Esophagus muscularis mucosa (tissue), 4 donors: ENCODE measurements at regions not wholly inside any gene's neighbourhood (a gene's known extent, or its start where the extent isn't known, plus 50 kb on each side); places are given as distances from the start of the nearest gene placed in this dataset.
A peak's percentile ranks its signal among the peaks of the same experiment; 100 is the strongest.

ENCODE experiments used
- DNase-seq: peaks from one replicate; pipeline ENCODE4 v3.0.0-alpha.2; 2017; ENCODE audit errors: extremely low spot score
- H3K27ac ChIP-seq, 4 donors: fragments of 200-600 bp; sonication (generic); replicated peaks in 1 of 4; 1 replicate in 3 of 4; 2 replicates in 1 of 4; pipeline ENCODE4 v1.5.1; 2016 to 2019; ENCODE audit warnings: mild to moderate bottlenecking in 1 of 4
- H3K27me3 ChIP-seq, 4 donors: fragments of 200-600 bp; sonication (generic); one replicate each; pipeline versions ENCODE4 v1.5.1 to v1.6.0; 2016 to 2019
- H3K36me3 ChIP-seq, 4 donors: fragments of 200-600 bp; sonication (generic); one replicate each; pipeline ENCODE4 v1.5.1; 2016 to 2019
- H3K4me1 ChIP-seq, 4 donors: fragments of 200-600 bp; sonication (generic); one replicate each; pipeline ENCODE4 v1.5.1; 2016 to 2019
- H3K4me3 ChIP-seq, 4 donors: fragments of 200-600 bp; sonication (generic); 1 replicate in 2 of 4; 2 replicates in 2 of 4; pipeline ENCODE4 v1.5.1; 2016 to 2019; ENCODE audit warnings: mild to moderate bottlenecking in 4 of 4, moderate library complexity in 1 of 4
- H3K9me3 ChIP-seq, 4 donors: fragments of 200-600 bp; sonication (generic); 1 replicate in 3 of 4; 2 replicates in 1 of 4; pipeline ENCODE4 v1.5.1; 2016 to 2019
- CTCF ChIP-seq, 3 experiments: fragments of 200-600 bp in 2 of 3; fragments of 450-650 bp in 1 of 3; sonication (generic) in 2 of 3; IDR thresholded peaks; one replicate each; pipeline ENCODE4 v1.5.1; 2017 to 2019; ENCODE audit warnings: antibody characterized with exemption in 3 of 3, mild to moderate bottlenecking in 2 of 3, moderate library complexity in 1 of 3
- EP300 ChIP-seq: sonication (generic); formaldehyde crosslinking; IDR thresholded peaks from one replicate; pipeline ENCODE4 v1.6.1; 2017; ENCODE audit warnings: antibody characterized with exemption
- POLR2A ChIP-seq: fragments of 450-650 bp; IDR thresholded peaks from one replicate; pipeline ENCODE4 v1.6.1; 2017; ENCODE audit warnings: antibody characterized with exemption, moderate library complexity, mild to moderate bottlenecking, low read depth
- POLR2AphosphoS5 ChIP-seq, 2 donors: sonication (generic); formaldehyde crosslinking; IDR thresholded peaks; one replicate each; pipeline ENCODE4 v1.6.1; 2017; ENCODE audit warnings: antibody characterized with exemption in 2 of 2
- WGBS: methylation state at CpG from one replicate; pipeline ENCODE4 v1.1.5; 2018; 5-methylcytosine and 5-hydroxymethylcytosine counted together
- intact Hi-C: fragments of 100-400 bp; cut with DNase I; formaldehyde crosslinking; loops from one replicate; pipeline ENCODE4 v1.15.1; 2023

DNA sequence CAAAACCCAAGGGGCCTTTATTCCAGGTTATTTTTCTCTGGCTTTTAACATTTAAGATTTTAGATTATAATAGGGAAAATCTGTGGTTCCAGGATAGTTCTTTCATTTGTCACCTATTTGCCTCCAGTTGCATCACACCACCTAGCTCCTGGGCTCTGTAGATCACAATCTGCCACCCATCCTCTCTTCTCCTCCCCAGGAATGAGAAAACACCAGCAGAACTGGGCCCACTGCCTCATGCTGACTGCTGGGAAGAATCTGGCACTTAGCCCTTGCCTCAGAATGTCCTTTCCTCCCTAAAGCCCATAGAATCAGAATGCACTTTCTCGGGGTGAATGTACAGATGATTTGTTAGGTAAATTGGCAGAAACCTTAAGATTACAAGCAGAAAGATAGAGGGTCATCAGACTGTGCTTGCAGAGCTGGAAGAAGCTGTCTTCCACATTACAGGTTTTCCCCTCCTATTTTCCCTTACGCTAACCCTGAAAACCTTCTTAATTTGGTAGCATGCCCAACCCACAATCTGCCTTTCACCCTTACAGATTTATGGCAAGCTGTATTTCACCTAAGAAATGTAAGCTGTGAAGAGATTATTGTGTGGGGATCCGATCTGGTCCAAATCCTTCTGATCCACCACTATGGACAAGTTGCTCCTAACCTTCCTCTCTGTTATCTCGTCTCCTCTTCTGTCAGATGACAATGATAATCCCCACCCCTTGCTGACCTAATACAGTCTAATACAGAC is 72.6 kb downstream of the LRRC30 start:
- intact Hi-C loops, result no loop called here

DNA sequence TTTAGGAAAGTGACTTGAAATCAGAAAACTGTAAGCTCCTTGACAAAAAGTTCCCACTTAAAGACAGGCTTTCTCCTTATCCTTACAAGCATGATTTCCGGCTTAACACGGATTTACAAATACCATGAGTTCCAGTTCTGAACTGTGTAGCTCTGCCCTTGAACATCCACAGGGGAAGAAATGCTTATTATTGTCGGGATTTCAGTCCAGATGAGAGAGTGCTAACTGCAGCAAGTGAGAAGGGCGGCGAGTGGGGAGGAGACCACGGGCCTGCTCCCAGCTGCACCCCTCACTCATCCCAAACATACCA is 73.1 kb downstream of the LRRC30 start:
- H3K27ac ChIP-seq, result peak overlapping the region in 3 of 4 donors; percentile 26 to 40 (median 29)
- TF ChIP-seq CTCF (IDR thresholded peaks at IDR 0.05) (no peak), POLR2AphosphoS5 (IDR thresholded peaks at IDR 0.05) (no peak), POLR2A (no peak), EP300 (no peak)
- no peaks in the 10 kb centered on the region for H3K27me3 ChIP-seq
- intact Hi-C loops, result no loop called here
- WGBS, result 69% methylated on average over 6 of the region's 6 CpGs
- peaks cover 0 to 32% (median 27%) of the 10 kb centered on the region in 4 donors for H3K4me1 ChIP-seq
- DNase-seq, result peak; percentile 50
- no peaks in the 10 kb centered on the region for H3K36me3 ChIP-seq
- H3K4me3 ChIP-seq, result no peak overlapping the region
- H3K9me3 ChIP-seq, result peaks cover 0 to 10% (median 3%) of the 10 kb centered on the region in 4 donors

More for the DNA sequence above, 72.6 kb downstream of the LRRC30 start:
- H3K27ac ChIP-seq, result peak overlapping the region in 3 of 4 donors; percentile 26 to 40 (median 29)
- peaks cover 0 to 12% (median 5%) of the 10 kb centered on the region in 4 donors for H3K9me3 ChIP-seq
- no peaks in the 10 kb centered on the region for H3K27me3 ChIP-seq
- TF ChIP-seq POLR2AphosphoS5 (IDR thresholded peaks at IDR 0.05) (no peak), POLR2A (no peak), CTCF (IDR thresholded peaks at IDR 0.05) (no peak), EP300 (no peak)
- H3K36me3 ChIP-seq, result no peaks in the 10 kb centered on the region
- no peak overlapping the region for H3K4me3 ChIP-seq
- DNase-seq, result peak; percentile 53
- peaks cover 0 to 32% (median 27%) of the 10 kb centered on the region in 4 donors for H3K4me1 ChIP-seq
- 52% methylated on average over 4 of the region's 4 CpGs for WGBS

DNA sequence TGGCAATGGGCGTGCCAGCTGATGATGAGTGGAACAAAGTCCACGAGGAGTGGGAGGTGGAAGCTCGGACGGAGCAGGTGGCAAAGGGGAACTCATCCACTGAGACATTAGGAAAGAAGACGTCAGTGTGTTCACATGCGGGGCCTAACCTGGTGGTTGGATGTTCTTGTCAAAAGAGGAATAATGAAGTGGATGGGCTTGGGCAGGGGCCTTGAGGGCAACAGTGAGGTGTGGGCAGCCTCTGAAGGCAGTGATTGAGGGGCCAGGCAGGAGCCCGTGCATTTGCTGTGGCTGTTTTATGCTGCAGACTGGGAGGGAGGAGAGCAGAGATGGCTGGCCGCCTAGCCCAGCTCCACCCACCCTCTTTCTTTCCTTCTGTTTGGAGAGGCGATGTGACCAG is 74.5 kb downstream of the LRRC30 start:
- 96% methylated on average over 8 of the region's 9 CpGs for WGBS
- DNase-seq, result no peak
- intact Hi-C loops, result no loop called here
- H3K9me3 ChIP-seq, result no peaks in the 10 kb centered on the region
- no peak overlapping the region for H3K27ac ChIP-seq
- no peaks in the 10 kb centered on the region for H3K27me3 ChIP-seq
- no peak overlapping the region for H3K4me3 ChIP-seq
- TF ChIP-seq POLR2AphosphoS5 (IDR thresholded peaks at IDR 0.05), result no peak
- no peak for TF ChIP-seq EP300
- TF ChIP-seq CTCF (IDR thresholded peaks at IDR 0.05), result no peak
- TF ChIP-seq POLR2A, result no peak
- peaks cover 0 to 32% (median 27%) of the 10 kb centered on the region in 4 donors for H3K4me1 ChIP-seq
- H3K36me3 ChIP-seq, result no peaks in the 10 kb centered on the region

GRCh38 chr18:7307030-7307429 is 76.1 kb downstream of the LRRC30 start:
- WGBS, result 33% methylated on average over 6 of the region's 6 CpGs
- H3K27me3 ChIP-seq, result no peaks in the 10 kb centered on the region
- no peak for DNase-seq
- no peak overlapping the region for H3K4me3 ChIP-seq
- H3K27ac ChIP-seq, result peak overlapping the region; percentile 44 to 68 (median 63)
- TF ChIP-seq POLR2A, result no peak
- no peak for TF ChIP-seq EP300
- TF ChIP-seq POLR2AphosphoS5 (IDR thresholded peaks at IDR 0.05), result no peak
- TF ChIP-seq CTCF (IDR thresholded peaks at IDR 0.05), result no peak
- H3K36me3 ChIP-seq, result no peaks in the 10 kb centered on the region
- H3K4me1 ChIP-seq, result peaks cover 0 to 32% (median 27%) of the 10 kb centered on the region in 4 donors
- H3K9me3 ChIP-seq, result peaks cover 0 to under 1% (median 0%) of the 10 kb centered on the region in 4 donors
- intact Hi-C loops, result no loop called here

DNA sequence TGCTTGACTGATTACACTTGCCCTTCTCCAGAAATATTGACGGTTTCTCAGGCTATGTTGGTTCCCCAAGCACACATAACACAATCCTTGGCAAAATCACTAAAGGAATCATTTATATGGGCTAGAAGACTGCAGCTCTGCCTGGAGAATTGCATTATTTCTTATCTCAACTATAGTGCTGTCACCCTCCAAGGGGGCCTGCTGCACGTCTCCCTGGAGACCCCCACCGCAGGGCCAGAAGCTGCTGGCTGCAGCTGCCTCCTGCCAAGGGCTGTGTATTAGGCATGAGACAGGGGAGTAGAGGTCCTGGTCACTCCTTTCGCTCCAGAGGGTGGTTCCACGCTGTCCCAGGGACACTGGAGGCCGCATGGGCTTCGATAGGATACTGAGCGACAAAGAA is 76.6 kb downstream of the LRRC30 start:
- TF ChIP-seq POLR2A (no peak), CTCF (IDR thresholded peaks at IDR 0.05) (no peak), EP300 (no peak), POLR2AphosphoS5 (IDR thresholded peaks at IDR 0.05) (no peak)
- 68% methylated on average over 8 of the region's 8 CpGs for WGBS
- intact Hi-C loops, result no loop called here
- Histone ChIP-seq H3K9me3 (peaks cover 0 to 5% (median 0%) of the 10 kb centered on the region in 4 donors), H3K27me3 (no peaks in the 10 kb centered on the region), H3K4me3 (no peak overlapping the region), H3K36me3 (no peaks in the 10 kb centered on the region), H3K4me1 (peaks cover 0 to 32% (median 27%) of the 10 kb centered on the region in 4 donors), H3K27ac (peak overlapping the region; percentile 44 to 68 (median 63))
- no peak for DNase-seq
